HG03280 (cell line): ENCODE measurements at regions not wholly inside any gene's neighbourhood (a gene's known extent, or its start where the extent isn't known, plus 50 kb on each side); places are given as distances from the start of the nearest gene placed in this dataset.

Experiments
- ATAC-seq: cut with Tn5 transposase; IDR thresholded peaks from one replicate; pipeline ENCODE4 v1.9.1; 2021; ENCODE audit warnings: mild to moderate bottlenecking, moderate library complexity; ENCODE audit not compliant: unreplicated experiment

DNA sequence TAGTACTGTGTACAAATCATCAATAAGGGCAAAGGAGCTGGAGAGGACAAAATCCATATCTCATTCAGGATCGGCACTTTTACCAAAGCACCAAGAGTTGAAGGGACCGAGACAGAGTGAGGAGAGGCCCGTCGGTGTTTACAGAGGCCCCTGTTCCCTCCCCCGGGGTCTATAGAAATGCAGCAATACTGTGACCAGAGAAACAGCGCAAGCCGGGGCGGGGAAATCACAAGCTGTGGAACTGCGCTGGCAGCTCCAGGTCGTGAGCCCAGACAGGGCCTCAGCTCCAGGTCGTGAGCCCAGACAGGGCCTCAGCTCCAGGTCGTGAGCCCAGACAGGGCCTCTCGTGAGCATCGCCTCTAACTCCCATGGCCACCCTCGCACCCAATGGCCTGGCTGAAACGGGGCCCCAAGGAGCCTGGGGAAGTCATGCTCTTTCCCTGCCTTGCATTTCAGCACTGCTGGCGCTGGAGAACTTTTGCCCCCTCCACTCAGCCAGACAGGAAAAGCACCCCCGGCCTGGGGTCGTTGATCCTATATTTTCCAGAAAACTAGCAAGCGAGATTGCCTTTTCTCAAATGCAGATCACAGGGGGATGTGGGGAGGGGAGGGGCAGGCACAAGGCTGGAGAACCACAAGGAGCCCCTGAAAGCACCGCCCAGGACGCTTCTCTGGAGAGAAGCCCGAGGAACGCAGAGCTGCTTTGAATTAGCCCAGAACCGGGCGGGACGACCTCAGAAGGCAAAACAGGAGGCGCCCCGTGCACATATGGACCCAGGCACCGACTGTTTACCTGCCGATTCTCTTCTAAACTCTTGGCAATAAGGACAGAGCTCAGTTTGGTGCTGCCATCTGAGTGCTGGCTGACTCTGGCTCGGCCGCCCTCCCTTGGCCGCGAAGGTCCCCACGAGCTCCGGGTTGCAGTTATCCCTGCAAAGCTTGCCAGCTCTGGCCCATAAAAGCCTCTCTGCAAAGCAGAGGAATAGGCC lies 223.7 kb downstream of the ACKR3 start:
- no peak for ATAC-seq

DNA sequence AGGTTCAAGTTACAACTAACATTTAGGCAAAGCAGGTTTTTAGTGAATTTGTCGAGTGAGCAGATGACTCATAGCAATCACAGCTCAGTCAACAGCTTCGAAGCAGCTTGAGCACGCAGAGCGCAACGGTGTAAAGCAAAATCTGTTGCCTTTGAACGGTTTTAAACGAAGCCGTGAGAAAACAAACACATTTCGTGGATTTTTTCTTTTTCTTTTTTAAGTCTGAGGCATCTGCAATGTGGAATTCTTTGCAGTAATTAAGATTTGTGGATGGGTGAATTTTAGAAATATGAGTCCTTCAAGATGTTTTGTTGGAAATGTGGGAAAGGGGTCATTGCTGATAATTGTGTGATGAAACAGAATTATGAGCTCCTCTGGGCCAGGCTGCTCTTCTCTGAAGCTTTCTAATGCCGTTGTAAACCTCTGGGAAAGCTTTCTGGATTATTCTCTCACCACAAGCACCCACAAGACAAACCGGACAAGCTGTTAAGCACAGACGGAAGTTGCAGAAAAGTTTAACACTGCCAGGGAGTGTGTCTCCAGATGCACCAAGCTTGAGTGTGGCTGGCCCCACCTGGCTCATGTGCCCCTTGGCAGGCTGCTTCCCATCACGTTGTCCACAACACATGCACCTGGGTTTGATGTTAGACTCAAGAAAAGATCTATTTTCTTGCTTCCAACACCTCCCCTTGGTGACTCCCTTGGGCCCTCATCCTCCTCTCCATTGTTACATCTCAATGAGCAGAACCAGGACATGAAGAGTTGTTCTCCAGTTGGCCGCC lies 224.7 kb downstream of the ACKR3 start:
- no peak for ATAC-seq

DNA sequence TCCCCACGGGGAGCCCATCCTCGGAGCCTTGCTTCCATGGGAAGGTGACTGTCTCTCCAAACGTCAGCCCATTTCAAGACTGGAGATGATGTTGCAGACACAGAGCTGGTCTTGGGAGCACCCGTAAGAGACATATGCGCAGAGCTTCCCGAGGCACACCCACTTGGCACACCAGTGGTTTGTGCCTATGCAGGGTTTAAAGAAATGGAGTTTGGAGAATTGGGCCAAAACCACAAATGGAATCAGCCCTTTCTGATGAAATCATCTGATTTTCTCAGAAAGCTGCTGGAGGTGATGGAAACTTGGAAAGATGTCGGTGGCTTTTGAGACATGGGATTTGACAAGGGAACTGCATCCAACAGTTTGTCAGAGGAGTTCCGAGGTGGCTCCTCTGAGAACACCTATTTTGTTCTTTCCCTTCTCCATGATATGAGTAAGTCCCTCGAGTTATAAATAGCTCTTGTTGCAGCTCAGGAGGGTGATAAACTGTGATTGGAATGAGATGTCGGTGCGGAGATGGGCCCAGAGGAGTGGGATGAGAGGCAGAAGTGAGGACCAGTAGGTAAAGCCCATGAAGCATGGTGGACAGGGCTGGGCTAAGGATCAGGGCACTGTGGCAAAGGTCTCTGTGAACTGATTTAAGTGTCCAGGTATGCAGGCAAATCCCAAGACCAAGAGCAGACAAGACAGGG lies 225.7 kb downstream of the ACKR3 start:
- no peak for ATAC-seq

DNA sequence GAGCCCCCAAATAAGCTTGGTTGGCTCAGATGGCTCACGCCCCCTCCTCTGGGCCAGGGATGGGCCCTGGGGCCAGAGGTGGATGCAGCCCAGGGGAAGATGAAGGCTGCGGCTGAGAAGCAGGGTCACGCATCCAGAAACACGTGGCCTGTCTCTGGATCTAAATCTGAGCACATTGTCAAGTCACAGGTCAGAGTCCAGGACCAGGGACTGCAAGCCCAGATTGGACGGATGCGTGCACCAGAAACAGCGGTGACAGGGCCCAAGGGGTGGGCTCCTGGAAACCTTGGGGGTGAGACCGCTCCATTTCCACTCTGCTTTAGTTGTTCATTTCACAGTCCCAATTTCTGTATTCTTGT lies 226.2 kb downstream of the ACKR3 start:
- ATAC-seq: no peak

DNA sequence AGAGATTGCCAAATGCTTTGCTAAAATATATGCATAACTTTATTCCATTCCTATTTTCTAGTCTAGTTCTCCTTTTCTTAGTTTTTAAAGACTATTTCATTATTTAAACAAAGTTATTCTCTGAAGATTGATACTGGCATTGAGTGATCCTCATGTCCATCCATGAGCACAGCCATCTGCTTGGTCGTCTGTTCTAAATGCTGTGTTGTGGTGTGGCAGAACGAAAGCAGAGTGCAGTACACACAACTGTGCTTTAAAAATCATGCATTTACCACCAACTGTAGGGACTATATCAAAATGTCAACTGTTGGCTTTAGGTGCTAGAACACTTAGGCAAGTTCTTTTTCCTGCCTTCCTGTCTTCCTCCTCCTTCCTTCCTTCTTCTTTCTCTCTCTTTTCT lies 226.6 kb downstream of the ACKR3 start:
- ATAC-seq: no peak

DNA sequence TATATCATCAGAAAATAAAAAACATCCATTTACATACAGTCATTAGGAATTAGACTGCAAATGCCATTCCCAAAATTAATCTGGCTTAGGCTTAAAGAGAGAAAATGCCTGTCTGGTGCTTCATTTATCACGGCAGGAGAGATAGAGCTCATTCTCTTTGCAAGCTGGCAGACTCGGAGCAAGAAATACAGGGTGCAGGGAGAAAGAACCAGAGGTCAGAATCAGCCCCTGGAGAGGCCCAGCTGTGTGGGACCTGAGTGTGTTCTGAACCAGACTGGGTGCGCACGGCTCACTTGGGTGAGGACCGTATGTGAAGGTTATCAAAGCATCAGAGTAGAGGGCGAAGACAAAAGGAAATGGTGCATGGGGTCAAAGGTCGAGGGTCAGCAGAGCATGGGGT lies 227.8 kb downstream of the ACKR3 start:
- ATAC-seq: no peak

DNA sequence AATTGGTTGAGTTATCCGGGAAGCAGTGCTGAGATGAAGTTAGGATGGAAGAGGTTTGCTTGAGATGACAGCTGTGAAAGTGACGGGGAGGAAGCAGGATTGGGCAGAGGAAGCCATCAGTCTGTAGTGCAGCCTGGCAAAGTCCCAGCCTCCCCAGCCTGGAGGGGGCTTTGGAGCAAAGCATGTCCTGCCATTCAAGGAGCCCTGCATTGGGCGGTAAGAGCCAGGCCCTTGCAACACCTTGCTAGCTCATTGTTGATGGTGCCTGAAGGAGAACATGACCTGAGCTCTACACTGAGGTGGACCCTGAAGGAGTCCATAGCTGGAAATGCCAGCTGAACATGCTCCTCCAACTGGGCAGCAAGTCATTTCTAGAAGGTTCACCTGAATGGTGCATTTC lies 228.9 kb downstream of the ACKR3 start:
- no peak for ATAC-seq

DNA sequence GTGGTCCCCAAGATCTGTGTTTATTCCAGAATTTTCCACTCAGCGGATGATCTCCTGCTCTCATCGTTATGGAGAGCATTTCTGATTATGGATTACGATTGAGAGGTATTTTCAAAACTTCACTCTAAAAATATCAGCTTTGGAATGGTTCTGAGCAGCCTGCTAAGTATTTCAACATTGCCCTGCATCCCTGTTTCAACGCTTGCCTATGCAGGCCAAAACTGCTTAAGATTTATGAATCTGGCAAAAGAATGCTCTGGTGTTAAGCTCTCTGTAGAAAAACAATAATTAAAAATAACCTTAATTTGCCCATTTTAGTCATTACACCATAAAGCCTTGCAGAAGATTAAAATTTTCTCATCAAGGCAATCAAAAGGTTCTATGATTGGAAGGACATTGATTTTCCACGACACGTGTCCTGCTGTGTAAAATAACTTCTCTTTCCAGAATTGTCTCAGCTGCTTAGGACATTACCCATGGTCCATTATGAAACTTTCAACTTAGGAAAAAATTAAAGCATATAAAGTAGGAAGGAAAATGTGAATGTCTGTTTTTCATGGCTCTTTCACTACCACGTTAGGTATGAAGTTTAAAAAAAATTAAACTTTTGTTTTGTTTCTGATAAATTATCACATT lies 229.9 kb downstream of the ACKR3 start:
- no peak for ATAC-seq

DNA sequence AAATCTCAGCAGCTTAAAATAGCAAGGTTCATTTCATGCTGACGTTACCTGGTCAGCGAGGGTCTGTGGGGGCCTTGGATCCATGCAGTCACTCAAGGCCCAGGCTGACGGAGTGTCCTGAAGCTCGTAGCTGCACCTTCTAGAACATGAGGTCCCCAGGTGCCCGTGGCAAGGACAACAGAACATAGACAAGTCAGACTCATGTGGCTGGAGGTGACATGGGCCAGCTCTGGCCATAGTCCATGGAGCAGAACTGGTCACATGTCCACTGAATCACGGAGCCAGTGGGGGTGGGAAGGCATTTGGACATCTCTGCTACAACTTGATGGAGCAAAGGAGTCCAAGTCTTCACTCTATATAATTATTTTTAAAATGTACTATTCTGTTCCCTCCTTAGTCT lies 233.2 kb downstream of the ACKR3 start:
- ATAC-seq: no peak

DNA sequence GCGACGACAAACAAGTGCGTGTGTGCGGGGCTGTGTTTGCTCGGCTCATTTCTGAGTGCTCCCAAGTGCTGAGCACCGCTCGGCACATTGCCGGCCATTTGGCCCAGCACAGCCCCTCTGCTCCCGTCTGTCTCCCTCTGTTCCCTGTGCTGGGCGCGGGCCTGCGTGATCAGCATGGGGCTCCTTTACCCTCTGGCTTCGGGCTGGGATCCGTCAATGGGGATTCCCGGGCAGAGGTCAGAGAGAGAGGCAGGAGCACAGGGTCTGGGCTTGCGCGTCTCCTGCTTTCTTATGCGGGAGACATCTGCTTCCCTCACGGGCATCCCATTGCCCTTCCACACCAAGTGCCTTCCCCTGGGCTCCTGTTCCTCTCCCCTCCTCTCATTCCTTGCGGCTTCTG lies 234.0 kb downstream of the ACKR3 start:
- no peak for ATAC-seq

DNA sequence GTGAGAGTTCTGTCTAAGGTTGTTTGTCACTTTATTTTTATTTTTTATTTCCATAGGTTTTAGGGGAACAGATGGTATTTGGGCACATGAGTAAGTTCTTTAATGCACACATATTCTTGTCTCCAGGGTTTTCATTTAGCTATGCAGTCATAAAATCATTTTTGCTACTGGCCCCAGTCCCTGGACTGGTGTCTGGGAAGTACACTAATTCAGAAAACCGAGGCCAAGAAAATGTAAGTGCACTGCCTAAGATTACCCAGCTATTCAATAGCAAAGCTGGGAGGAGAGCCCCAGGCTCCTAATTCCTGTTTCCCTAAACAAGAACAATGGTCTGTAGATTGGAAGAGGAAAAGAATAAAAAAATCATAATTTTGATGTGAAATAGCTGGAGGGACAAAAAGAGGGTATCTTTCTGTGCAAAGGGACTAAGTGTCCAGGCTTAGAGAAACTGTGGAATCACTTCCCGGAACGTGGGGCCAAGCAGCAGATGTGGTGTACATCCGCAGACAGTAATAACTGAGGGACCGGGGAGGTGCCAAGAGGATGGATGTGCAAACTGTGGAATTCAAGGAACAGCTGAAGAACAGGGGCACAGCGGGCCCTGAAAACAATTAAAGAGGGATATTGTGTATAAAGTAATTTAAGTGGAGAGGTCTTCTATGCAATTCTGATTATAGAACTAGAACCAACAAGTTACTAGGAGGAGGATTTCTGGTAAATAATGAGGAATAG lies 236.3 kb downstream of the ACKR3 start:
- no peak for ATAC-seq

DNA sequence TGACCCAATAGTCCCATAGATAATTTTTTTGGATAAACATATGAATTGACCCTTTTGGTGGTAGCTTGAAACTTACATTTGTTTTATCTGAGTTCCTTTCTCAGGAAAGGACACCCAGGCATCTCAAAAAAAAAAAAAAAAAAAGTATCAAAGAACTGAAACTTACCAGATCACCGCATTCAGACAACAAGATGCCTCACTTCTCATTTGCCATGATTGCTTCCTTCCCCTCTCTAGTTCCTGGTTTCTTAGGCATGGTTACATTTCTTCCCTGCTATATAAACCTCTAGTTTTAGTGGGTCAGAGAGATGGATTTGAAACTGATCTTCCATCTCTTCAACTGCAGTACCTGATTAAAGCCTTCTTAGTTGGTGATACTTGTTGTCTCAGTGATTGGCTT lies 240.1 kb downstream of the ACKR3 start:
- no peak for ATAC-seq

DNA sequence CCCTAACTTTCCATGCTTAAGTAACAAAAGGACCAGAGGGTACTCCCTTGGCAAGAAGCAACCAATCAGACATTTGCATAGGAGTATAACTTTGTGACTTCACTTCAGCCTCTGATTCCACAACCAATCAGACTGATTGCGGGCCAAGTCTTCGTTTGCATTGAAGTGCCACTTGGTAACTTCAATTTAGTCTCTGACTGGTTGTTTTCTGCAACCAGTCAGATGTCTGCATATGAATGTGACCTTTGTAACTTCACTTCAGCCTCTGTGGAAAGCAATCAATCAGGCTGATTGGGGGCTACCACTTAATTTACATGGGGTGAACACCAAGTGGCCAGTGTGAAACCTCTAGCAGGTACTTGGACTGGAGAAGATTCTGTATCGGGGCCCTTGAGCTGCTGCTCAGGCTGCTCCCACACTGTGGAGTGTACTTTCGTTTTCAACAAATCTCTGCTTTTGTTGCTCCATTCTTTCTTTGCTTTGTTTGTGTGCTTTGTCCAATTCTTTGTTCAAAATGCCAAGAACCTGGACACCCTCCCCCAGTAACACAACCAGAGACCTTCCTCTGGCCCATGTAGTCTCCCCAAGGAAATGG lies 241.5 kb downstream of the ACKR3 start:
- no peak for ATAC-seq

DNA sequence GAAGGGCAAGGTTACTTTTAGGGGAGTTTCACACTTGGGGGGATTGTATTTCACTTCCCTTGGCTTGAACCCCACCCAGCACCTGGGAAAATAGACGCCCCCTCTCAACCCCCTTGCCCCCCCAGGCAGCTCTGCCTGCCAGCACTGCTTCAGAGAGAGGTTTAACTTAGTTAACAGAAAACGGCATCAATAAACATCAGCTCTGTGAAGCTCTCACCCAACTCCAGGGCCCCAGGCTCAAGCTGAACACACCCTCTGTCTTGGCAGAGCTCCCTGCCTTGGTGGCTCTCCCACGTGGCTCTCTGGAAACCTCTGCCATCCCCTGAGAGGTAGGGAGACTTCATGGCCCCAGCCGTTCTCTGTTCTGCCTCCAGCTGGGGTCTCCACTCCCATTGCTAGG lies 244.1 kb downstream of the ACKR3 start:
- ATAC-seq: no peak

DNA sequence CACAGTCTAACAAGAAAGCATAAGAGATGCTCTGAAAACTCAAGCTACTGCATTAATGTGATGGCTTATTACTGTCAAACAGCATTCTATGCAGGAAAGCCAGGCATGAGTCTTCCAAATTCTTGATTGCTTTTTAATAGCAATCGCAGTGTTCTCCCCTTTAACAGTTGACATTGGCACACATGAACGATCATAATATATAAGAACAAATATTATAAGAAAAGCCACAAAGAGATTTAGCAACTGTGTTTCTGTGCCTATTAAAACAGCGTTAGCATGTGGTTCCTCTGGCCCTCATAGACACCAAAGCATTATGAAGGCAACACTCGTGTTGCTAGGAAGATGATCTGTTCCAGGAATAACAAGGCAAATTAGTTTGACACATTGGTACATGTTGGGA lies 245.0 kb downstream of the ACKR3 start:
- no peak for ATAC-seq

DNA sequence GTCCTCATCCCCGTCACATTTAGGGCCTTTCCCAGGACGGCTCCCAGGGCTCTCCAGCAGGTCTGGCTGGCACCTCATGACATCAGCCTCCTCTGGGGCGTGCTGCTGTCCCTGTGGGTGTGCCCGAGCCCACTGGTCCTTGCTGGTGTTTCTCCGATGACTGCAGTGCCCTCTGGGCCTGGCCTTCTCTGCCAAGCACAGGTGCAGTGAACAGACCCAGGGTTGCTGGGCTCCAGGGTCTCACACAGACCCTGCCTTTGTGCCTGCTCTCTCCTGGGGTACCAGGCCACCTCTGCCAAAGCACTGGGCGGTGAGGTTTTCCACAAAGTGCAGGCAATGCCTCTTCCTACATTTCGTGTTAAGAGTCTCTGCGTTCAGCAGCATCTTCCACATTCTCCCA lies 246.1 kb downstream of the ACKR3 start:
- no peak for ATAC-seq

DNA sequence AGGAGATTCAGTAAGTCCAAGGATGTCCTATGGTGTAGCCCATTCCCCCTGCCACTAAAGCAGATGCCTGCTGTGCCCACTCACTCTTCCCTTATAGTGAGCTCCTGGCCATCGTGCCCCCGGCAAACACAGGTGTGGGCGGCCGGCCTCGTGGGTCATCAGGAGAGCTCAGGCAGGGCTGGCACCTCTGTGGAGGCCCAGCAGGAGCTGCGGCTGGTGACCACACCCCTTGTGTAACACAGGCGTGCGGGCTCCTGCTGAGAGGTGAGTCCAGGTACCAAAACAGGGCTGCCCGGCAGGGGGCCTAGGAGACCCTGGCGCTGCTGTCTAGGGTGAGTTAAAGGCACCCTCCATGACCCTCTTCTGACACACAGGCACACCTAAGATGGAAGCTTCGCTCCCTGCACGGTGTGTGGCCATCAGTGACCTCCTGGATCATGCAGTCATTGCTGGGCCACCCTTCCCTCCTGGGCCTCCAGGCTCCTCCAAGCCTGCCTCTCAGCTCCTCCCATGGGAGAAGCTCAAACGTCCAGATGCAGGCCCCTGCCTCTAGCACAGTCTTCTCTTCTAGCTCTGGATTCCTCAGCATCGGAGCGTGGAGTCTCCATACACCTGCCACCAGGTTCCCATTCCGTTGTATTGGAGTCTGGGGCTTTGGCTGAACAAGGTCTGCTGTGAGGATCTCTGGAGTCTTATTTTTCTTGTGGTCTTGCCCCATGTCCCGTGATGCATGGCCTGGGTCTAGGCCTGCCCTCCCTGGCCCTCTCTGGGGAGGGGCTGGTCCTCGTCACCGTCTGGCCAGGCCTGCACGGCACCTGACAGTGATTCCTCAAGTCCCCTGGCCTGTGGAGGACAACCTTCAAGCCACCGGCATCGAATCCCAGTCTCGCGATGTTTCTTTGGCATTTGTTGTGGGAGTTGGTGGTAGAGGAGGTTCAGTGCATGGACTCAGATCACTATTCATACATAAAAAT lies 246.9 kb downstream of the ACKR3 start:
- no peak for ATAC-seq

DNA sequence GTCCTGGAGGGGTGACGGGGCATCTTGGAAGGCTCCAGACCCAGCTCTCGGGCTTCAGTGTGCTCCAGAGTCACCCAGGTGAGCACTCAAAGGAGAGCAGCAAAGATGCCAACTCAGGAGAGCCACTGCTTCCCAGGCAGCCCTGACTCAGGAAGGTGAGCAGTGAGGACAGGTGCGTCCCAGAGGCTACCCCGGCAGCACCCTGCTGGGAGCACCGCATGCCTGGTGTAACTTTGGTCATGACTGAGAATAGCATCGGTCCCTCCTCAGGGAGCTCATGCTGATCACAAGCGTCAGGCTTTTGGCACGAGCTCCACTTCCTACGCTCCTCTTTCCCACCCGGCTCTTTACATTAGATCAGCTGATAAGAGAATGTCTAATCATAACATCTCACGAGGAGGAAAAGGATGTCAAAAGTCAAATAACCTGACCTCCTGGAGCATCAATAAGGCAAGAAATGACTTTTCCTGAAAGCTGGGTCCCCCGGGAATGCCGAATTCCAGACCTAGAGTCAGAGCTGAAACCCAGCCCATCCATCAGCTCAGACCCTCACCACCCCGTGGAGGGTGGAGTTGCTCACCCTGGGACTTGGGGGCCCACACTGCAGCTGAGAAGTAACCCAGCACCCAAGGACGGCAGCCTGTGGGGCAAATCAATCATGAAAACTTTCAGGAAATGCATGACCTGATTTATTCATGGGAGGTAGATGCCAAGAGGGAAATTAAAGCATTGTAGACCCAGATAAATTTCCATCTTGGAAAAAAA lies 248.8 kb downstream of the ACKR3 start:
- ATAC-seq: no peak
